Lower leg skin (tissue), 4 donors: ENCODE measurements at regions not wholly inside any gene's neighbourhood (a gene's known extent, or its start where the extent isn't known, plus 50 kb on each side); places are given as distances from the start of the nearest gene placed in this dataset.

Experiments used
- DNase-seq, 2 donors: peaks; one replicate each; pipeline ENCODE4 v3.0.0-alpha.2; 2019; ENCODE audit warnings: low spot score in 2 of 2
- H3K4me3 ChIP-seq: fragments of 200-600 bp; sonication (generic); 2 replicates; pipeline ENCODE4 v1.5.1; 2017; ENCODE audit warnings: mild to moderate bottlenecking, low read depth; ENCODE audit not compliant: poor library complexity, severe bottlenecking
- POLR2A ChIP-seq, 2 donors: fragments of 450-650 bp; IDR thresholded peaks; one replicate each; pipeline ENCODE4 v1.6.1; 2016 to 2017; ENCODE audit warnings: antibody characterized with exemption in 2 of 2, mild to moderate bottlenecking in 1 of 2, moderate library complexity in 1 of 2
- WGBS, 2 donors: methylation state at CpG; one replicate each; pipeline ENCODE4 v1.1.5; 2018; 5-methylcytosine and 5-hydroxymethylcytosine counted together
- intact Hi-C: fragments of 100-400 bp; cut with DNase I; formaldehyde crosslinking; loops from one replicate; pipeline ENCODE4 v1.15.0; 2023; ENCODE audit warnings: low total_unique reads
- TF ChIP-seq, protein P1 (sequence below), 3 donors: fragments of 450-650 bp; IDR thresholded peaks; one replicate each; pipeline ENCODE4 v1.5.1; 2016; ENCODE audit warnings: antibody characterized with exemption in 3 of 3, mild to moderate bottlenecking in 3 of 3, moderate library complexity in 2 of 3

DNA sequence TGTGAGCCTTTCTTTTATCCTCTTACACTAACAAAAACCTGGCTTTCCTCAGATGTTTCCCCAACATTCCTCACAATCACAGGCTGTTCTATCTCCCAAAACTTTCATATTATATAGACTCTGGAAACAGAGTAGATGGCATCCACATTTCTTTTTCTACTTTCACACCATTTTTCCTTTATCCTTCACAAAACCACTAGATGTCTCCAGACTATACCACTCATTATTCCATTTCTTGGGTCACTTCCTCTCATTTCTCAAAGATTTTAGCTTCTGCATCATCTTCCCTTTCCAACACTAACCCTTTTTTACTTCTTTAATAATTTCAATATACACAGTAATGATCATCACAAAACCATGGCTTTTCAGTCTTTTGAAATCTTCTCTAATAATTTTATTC, 286.0 kb upstream of the DEPDC1 start:
- H3K4me3 ChIP-seq, result no peak overlapping the region
- intact Hi-C loops, result no loop called here
- DNase-seq, result no peak
- TF ChIP-seq, protein P1, sequence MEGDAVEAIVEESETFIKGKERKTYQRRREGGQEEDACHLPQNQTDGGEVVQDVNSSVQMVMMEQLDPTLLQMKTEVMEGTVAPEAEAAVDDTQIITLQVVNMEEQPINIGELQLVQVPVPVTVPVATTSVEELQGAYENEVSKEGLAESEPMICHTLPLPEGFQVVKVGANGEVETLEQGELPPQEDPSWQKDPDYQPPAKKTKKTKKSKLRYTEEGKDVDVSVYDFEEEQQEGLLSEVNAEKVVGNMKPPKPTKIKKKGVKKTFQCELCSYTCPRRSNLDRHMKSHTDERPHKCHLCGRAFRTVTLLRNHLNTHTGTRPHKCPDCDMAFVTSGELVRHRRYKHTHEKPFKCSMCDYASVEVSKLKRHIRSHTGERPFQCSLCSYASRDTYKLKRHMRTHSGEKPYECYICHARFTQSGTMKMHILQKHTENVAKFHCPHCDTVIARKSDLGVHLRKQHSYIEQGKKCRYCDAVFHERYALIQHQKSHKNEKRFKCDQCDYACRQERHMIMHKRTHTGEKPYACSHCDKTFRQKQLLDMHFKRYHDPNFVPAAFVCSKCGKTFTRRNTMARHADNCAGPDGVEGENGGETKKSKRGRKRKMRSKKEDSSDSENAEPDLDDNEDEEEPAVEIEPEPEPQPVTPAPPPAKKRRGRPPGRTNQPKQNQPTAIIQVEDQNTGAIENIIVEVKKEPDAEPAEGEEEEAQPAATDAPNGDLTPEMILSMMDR (IDR thresholded peaks at IDR 0.05), result no peak
- no peak for TF ChIP-seq POLR2A (IDR thresholded peaks at IDR 0.05)

DNA sequence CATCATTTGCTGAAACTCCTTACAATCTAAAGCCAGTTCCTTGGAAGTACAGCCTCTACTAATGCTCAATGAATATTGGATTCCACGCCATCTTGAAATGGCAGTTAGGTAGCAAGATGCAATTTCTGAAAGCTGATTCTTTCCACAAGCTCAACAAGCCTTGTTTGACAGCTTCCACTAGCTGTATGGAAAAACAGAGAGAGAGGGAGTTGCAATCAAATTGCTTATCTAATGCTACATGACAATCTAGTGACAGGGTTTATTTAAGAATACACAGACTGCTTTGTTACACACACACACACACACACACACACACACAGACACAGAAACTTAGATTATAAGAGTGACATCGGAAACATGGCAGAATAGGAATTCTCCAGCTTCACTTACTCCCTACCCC, 288.4 kb upstream of the DEPDC1 start:
- intact Hi-C loops, result no loop called here
- TF ChIP-seq POLR2A (IDR thresholded peaks at IDR 0.05), result no peak
- TF ChIP-seq, protein P1 (IDR thresholded peaks at IDR 0.05), result no peak
- WGBS, 2 donors, result 44 to 50% methylated on average over 2 of the region's 2 CpGs
- no peak overlapping the region for H3K4me3 ChIP-seq
- DNase-seq, result no peak

DNA sequence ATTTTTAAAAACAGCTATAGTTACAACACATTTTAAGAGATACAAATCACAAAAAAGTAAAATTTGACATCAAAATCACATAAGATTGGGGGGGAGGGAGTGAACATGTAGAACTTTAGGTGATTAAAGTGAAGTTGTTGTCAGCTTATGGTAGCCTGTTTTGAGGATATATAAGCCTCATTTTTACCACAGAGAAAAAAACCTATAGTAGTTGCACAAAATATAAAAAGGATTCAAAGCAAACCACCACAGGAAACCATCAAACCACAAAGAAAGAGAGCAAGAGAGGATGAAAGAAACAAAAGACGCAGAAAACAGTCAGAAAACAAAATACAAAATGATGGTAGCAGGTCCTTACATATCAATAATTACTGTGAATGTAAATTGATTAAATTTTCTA, 291.9 kb upstream of the DEPDC1 start:
- H3K4me3 ChIP-seq, result no peak overlapping the region
- WGBS, 2 donors, result 73 to 81% methylated on average over 1 of the region's 1 CpG
- DNase-seq, result no peak
- intact Hi-C loops, result no loop called here
- TF ChIP-seq, protein P1 (IDR thresholded peaks at IDR 0.05), result no peak
- TF ChIP-seq POLR2A (IDR thresholded peaks at IDR 0.05), result no peak

DNA sequence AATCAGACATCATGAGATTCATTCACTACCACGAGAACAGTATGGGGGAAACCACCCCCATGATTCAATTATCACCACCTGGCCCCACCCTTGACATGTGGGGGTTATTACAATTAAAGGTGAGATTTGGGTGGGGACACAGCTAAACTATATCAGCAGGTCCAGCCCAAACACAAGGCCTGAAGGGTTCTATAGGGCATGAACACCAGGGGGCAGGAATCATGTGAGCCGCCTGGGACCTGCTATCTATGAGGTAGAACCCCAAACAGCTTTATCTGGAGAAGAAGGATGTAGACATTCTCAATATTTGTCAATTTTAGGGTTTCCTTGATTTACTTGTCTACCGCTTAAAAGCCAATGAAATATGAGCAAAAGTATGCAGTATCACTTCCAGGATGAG, 294.9 kb upstream of the DEPDC1 start:
- no peak for DNase-seq
- 90 to 95% methylated on average over 3 of the region's 3 CpGs for WGBS, 2 donors
- intact Hi-C loops, result no loop called here
- no peak for TF ChIP-seq POLR2A (IDR thresholded peaks at IDR 0.05)
- TF ChIP-seq, protein P1 (IDR thresholded peaks at IDR 0.05), result no peak
- no peak overlapping the region for H3K4me3 ChIP-seq

DNA sequence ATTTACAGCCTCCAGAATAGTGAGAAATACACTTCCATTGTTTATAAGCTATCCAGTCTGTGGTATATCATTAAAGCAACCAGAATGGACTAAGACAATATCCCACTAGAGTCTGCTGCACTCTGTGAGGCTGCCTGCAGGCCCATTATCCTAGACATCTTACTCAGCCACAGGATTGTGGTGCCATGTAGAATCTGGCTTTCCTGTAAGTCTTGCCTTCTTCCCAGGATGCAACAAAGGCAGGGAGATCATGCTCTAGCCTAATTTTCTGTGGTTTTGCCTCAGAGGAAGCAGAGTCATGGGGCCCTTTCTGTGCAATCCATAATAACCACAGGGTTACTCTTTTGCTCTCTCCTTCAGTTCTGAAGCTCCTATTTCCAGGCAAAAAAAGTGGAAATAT, 299.1 kb upstream of the DEPDC1 start:
- DNase-seq, result no peak
- TF ChIP-seq, protein P1 (IDR thresholded peaks at IDR 0.05), result no peak
- no peak for TF ChIP-seq POLR2A (IDR thresholded peaks at IDR 0.05)
- intact Hi-C loops, result no loop called here
- no peak overlapping the region for H3K4me3 ChIP-seq

DNA sequence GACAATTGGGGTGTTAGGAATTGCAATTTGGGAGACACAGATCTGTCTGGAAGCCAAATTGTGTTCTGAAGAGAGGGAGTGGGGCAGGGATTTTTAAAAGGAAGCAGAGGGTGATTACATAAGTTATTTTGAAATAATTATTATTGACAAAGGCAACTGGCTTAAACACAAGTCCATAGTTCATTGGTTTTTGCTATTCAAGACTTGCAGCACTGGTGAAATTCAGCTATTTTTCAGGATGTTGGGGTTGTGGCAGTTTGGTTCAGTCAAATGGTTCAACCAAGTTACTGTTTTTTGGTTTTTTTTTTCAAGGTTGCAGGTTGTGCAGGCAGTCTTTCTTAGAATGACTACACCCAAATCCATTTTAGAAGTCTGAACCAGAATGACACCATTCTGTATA, 300.0 kb upstream of the DEPDC1 start:
- TF ChIP-seq POLR2A (IDR thresholded peaks at IDR 0.05), result no peak
- TF ChIP-seq, protein P1 (IDR thresholded peaks at IDR 0.05), result no peak
- DNase-seq, result no peak
- intact Hi-C loops, result no loop called here
- no peak overlapping the region for H3K4me3 ChIP-seq
